Neural cell (in vitro differentiated cells): ENCODE measurements at regions not wholly inside any gene's neighbourhood (a gene's known extent, or its start where the extent isn't known, plus 50 kb on each side); places are given as distances from the start of the nearest gene placed in this dataset.

Experiments used
- H2AFZ ChIP-seq: fragments of 200-600, 300-800 bp; sonication (generic), shearing (Covaris generic); 2 replicates; pipeline ENCODE4 v1.6.0; 2014; ENCODE audit warnings: low read depth, mild to moderate bottlenecking, antibody characterized with exemption, low read length, moderate library complexity
- H3F3A ChIP-seq: fragments of 200-600 bp; shearing (Covaris generic); 2 replicates; pipeline ENCODE4 v1.6.1; 2016; ENCODE audit warnings: mild to moderate bottlenecking, moderate library complexity, mixed read lengths, antibody characterized with exemption, low read length; ENCODE audit not compliant: insufficient read depth, poor library complexity, severe bottlenecking
- H3K27ac ChIP-seq: fragments of 200-600, 300-800 bp; sonication (generic), shearing (Covaris generic); 2 replicates; pipeline ENCODE4 v1.5.1; 2014; ENCODE audit warnings: mild to moderate bottlenecking, low read length, moderate library complexity
- H3K27me3 ChIP-seq: fragments of 300-800, 200-600 bp; sonication (generic), shearing (Covaris generic); 2 replicates; pipeline ENCODE4 v1.6.0; 2014; ENCODE audit warnings: mild to moderate bottlenecking, low read depth, low read length, moderate library complexity; ENCODE audit not compliant: insufficient read depth
- H3K36me3 ChIP-seq: fragments of 300-800, 200-600 bp; sonication (generic), shearing (Covaris generic); 2 replicates; pipeline ENCODE4 v1.5.1; 2014; ENCODE audit warnings: mild to moderate bottlenecking, antibody characterized with exemption, low read length, moderate library complexity; ENCODE audit not compliant: insufficient read depth
- H3K4me2 ChIP-seq: fragments of 300-800, 200-600 bp; sonication (generic), shearing (Covaris generic); 2 replicates; pipeline ENCODE4 v1.6.0; 2014; ENCODE audit warnings: mild to moderate bottlenecking, low read length
- H3K4me3 ChIP-seq: fragments of 300-800, 200-600 bp; sonication (generic), shearing (Covaris generic); 2 replicates; pipeline ENCODE4 v1.5.1; 2014; ENCODE audit warnings: mild to moderate bottlenecking, low read length, moderate library complexity
- H3K79me2 ChIP-seq: fragments of 200-600 bp; shearing (Covaris generic); replicated peaks from 2 replicates; pipeline ENCODE4 v1.6.0; 2014; ENCODE audit warnings: mild to moderate bottlenecking, low read length, moderate library complexity; ENCODE audit not compliant: insufficient read depth
- H3K9ac ChIP-seq: fragments of 300-800, 200-600 bp; sonication (generic), shearing (Covaris generic); 2 replicates; pipeline ENCODE4 v1.6.1; 2016; ENCODE audit warnings: mild to moderate bottlenecking, low read length, mixed read lengths
- H3K9me2 ChIP-seq: fragments of 200-600 bp; shearing (Covaris generic); 2 replicates; pipeline ENCODE4 v1.6.1; 2016; ENCODE audit warnings: mild to moderate bottlenecking, low read length, mixed read lengths; ENCODE audit not compliant: insufficient read depth
- H3K9me3 ChIP-seq: fragments of 200-600, 300-800 bp; sonication (generic), shearing (Covaris generic); 2 replicates; pipeline ENCODE4 v1.6.1; 2016; ENCODE audit warnings: mild to moderate bottlenecking, mixed run types, low read length, moderate library complexity, mixed read lengths
- H4K20me1 ChIP-seq: fragments of 200-600 bp; shearing (Covaris generic); 2 replicates; pipeline ENCODE4 v1.6.1; 2016; ENCODE audit warnings: mild to moderate bottlenecking, mixed run types; ENCODE audit not compliant: insufficient read depth
- EP300 ChIP-seq: fragments of 450-650 bp; conservative IDR thresholded peaks from 2 replicates; pipeline ENCODE4 v1.6.1; 2014; ENCODE audit warnings: antibody characterized with exemption, mild to moderate bottlenecking, moderate library complexity; ENCODE audit not compliant: poor library complexity, severe bottlenecking
- EZH2 ChIP-seq: fragments of 200-600, 300-800 bp; shearing (Covaris generic), sonication (generic); IDR thresholded peaks from 2 replicates; pipeline ENCODE4 v1.6.1; 2014; ENCODE audit warnings: antibody characterized with exemption, low read length, borderline replicate concordance, mild to moderate bottlenecking; ENCODE audit not compliant: insufficient read depth, poor library complexity, severe bottlenecking
- MXI1 ChIP-seq: fragments of 450-650 bp; conservative IDR thresholded peaks from 2 replicates; pipeline ENCODE4 v1.6.1; 2014; ENCODE audit warnings: antibody characterized with exemption, mild to moderate bottlenecking; ENCODE audit not compliant: poor library complexity, severe bottlenecking
- POLR2AphosphoS5 ChIP-seq: IDR thresholded peaks from 2 replicates; pipeline ENCODE4 v1.6.1; 2012
- RAD21 ChIP-seq: fragments of 450-650 bp; conservative IDR thresholded peaks from 2 replicates; pipeline ENCODE4 v1.6.1; 2014; ENCODE audit warnings: antibody characterized with exemption, mild to moderate bottlenecking, moderate library complexity
- SMC3 ChIP-seq: fragments of 450-650 bp; conservative IDR thresholded peaks from 2 replicates; pipeline ENCODE4 v1.6.1; 2014; ENCODE audit warnings: antibody characterized with exemption, mild to moderate bottlenecking, moderate library complexity; ENCODE audit not compliant: poor library complexity
- TAF1 ChIP-seq: IDR thresholded peaks from 2 replicates; pipeline ENCODE4 v1.6.1; 2012; ENCODE audit warnings: low read depth
- TF ChIP-seq, protein P1 (sequence below): IDR thresholded peaks from 2 replicates; pipeline ENCODE4 v1.6.1; 2012; ENCODE audit warnings: borderline replicate concordance
- TF ChIP-seq, protein P2 (sequence below): fragments of 450-650 bp; IDR thresholded peaks from 2 replicates; pipeline ENCODE4 v1.5.1; 2014; ENCODE audit warnings: antibody characterized with exemption, mild to moderate bottlenecking, moderate library complexity; ENCODE audit not compliant: poor library complexity, severe bottlenecking

DNA sequence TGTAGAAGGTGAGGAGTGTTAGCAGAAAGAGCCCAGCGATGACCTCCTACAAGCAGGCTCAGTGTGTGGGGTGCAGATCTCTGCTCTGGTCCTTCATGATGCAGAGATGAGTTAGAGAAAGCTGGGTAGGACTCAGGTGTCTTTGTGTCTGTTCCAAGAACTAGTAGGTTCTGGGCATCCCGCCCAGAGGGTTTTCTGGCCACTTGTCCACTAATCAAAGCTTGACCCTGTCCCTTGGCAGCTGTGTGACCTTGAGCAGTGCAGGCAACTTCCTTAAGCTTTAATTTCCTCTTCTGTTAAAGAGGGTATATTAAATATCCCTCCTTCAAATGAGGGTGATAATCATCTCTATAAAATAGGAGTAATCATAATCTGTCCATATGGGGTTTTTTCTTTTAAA, 54.7 kb upstream of the WNT4 start:
- H3K27ac ChIP-seq: no peak overlapping the region
- H3K9me3 ChIP-seq: no peaks in the 10 kb centered on the region
- H3F3A ChIP-seq: no peaks in the 10 kb centered on the region
- H3K9me2 ChIP-seq: no peaks in the 10 kb centered on the region
- no peaks in the 10 kb centered on the region for H3K79me2 ChIP-seq
- H2AFZ ChIP-seq: no peak overlapping the region
- no peaks in the 10 kb centered on the region for H3K36me3 ChIP-seq
- H3K4me2 ChIP-seq: no peak overlapping the region
- TF ChIP-seq, protein P1, sequence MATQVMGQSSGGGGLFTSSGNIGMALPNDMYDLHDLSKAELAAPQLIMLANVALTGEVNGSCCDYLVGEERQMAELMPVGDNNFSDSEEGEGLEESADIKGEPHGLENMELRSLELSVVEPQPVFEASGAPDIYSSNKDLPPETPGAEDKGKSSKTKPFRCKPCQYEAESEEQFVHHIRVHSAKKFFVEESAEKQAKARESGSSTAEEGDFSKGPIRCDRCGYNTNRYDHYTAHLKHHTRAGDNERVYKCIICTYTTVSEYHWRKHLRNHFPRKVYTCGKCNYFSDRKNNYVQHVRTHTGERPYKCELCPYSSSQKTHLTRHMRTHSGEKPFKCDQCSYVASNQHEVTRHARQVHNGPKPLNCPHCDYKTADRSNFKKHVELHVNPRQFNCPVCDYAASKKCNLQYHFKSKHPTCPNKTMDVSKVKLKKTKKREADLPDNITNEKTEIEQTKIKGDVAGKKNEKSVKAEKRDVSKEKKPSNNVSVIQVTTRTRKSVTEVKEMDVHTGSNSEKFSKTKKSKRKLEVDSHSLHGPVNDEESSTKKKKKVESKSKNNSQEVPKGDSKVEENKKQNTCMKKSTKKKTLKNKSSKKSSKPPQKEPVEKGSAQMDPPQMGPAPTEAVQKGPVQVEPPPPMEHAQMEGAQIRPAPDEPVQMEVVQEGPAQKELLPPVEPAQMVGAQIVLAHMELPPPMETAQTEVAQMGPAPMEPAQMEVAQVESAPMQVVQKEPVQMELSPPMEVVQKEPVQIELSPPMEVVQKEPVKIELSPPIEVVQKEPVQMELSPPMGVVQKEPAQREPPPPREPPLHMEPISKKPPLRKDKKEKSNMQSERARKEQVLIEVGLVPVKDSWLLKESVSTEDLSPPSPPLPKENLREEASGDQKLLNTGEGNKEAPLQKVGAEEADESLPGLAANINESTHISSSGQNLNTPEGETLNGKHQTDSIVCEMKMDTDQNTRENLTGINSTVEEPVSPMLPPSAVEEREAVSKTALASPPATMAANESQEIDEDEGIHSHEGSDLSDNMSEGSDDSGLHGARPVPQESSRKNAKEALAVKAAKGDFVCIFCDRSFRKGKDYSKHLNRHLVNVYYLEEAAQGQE: no peak
- TF ChIP-seq RAD21: no peak
- no peak for TF ChIP-seq EP300
- TF ChIP-seq SMC3: no peak
- TF ChIP-seq TAF1: no peak
- no peak for TF ChIP-seq POLR2AphosphoS5
- no peak for TF ChIP-seq MXI1
- TF ChIP-seq, protein P2, sequence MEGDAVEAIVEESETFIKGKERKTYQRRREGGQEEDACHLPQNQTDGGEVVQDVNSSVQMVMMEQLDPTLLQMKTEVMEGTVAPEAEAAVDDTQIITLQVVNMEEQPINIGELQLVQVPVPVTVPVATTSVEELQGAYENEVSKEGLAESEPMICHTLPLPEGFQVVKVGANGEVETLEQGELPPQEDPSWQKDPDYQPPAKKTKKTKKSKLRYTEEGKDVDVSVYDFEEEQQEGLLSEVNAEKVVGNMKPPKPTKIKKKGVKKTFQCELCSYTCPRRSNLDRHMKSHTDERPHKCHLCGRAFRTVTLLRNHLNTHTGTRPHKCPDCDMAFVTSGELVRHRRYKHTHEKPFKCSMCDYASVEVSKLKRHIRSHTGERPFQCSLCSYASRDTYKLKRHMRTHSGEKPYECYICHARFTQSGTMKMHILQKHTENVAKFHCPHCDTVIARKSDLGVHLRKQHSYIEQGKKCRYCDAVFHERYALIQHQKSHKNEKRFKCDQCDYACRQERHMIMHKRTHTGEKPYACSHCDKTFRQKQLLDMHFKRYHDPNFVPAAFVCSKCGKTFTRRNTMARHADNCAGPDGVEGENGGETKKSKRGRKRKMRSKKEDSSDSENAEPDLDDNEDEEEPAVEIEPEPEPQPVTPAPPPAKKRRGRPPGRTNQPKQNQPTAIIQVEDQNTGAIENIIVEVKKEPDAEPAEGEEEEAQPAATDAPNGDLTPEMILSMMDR: no peak
- no peak for TF ChIP-seq EZH2
- H3K27me3 ChIP-seq: peaks cover 5% of the 10 kb centered on the region
- H3K9ac ChIP-seq: no peak overlapping the region
- no peaks in the 10 kb centered on the region for H4K20me1 ChIP-seq
- no peak overlapping the region for H3K4me3 ChIP-seq

DNA sequence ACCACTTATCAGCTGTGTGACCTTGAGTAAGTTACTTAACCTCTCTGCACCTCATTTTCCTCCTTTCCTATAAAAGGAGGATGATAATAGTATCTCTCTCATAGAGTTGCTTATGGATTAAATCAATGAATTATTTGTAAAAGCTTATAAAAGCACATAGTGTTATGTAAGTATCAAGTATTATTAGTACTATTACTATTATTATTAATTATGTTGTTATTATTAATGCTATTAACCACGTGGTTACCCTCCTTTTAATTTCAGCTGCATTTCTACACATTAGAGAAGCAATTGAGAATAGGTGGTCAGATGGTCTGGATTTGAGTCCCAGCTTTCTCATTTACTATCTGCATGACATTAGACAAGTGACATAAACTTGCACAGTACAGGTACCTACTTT, 58.1 kb upstream of the WNT4 start:
- H3K4me3 ChIP-seq: no peak overlapping the region
- no peaks in the 10 kb centered on the region for H4K20me1 ChIP-seq
- H3K36me3 ChIP-seq: no peaks in the 10 kb centered on the region
- H3K9ac ChIP-seq: no peak overlapping the region
- no peaks in the 10 kb centered on the region for H3F3A ChIP-seq
- H2AFZ ChIP-seq: no peak overlapping the region
- H3K4me2 ChIP-seq: no peak overlapping the region
- no peaks in the 10 kb centered on the region for H3K79me2 ChIP-seq
- H3K27ac ChIP-seq: no peak overlapping the region
- no peaks in the 10 kb centered on the region for H3K9me3 ChIP-seq
- TF ChIP-seq EZH2 (no peak), SMC3 (no peak), TAF1 (no peak), POLR2AphosphoS5 (no peak), MXI1 (no peak), EP300 (no peak), RAD21 (no peak)
- TF ChIP-seq, protein P2: no peak
- TF ChIP-seq, protein P1: no peak
- no peaks in the 10 kb centered on the region for H3K9me2 ChIP-seq
- H3K27me3 ChIP-seq: peaks cover 20% of the 10 kb centered on the region
